Mucosa of rectum (tissue), 2 donors: ENCODE measurements at regions not wholly inside any gene's neighbourhood (a gene's known extent, or its start where the extent isn't known, plus 50 kb on each side); places are given as distances from the start of the nearest gene placed in this dataset.
"Not testable (repeated sequence)": the region's sequence is repeated elsewhere in the genome, so short reads cannot be mapped to it uniquely, and the experiment has no call there.

Experiments
- H3K27ac ChIP-seq, 2 donors: one replicate each; pipeline ENCODE4 v1.7.0; 2013; ENCODE audit warnings: inconsistent platforms in 2 of 2, low read depth in 2 of 2, low read length in 2 of 2
- H3K27me3 ChIP-seq, 2 donors: one replicate each; pipeline ENCODE4 v1.7.0; 2013; ENCODE audit warnings: low read length in 2 of 2; ENCODE audit not compliant: control insufficient read depth in 2 of 2, insufficient read depth in 2 of 2
- H3K36me3 ChIP-seq, 2 donors: one replicate each; pipeline ENCODE4 v1.7.0; 2013; ENCODE audit warnings: low read length in 2 of 2; ENCODE audit not compliant: control insufficient read depth in 2 of 2, insufficient read depth in 2 of 2
- H3K4me1 ChIP-seq, 2 donors: one replicate each; pipeline ENCODE4 v1.7.0; 2013; ENCODE audit warnings: low read length in 2 of 2, mild to moderate bottlenecking in 1 of 2; ENCODE audit not compliant: control insufficient read depth in 2 of 2, insufficient read depth in 2 of 2
- H3K4me3 ChIP-seq, 2 donors: one replicate each; pipeline ENCODE4 v1.7.0; 2013; ENCODE audit warnings: low read length in 2 of 2
- H3K9ac ChIP-seq, 2 donors: one replicate each; pipeline ENCODE4 v1.7.0; 2013; ENCODE audit warnings: low read length in 2 of 2, low read depth in 1 of 2, mild to moderate bottlenecking in 1 of 2
- H3K9me3 ChIP-seq, 2 donors: one replicate each; pipeline ENCODE4 v1.7.0; 2013; ENCODE audit warnings: low read length in 2 of 2; ENCODE audit not compliant: control insufficient read depth in 2 of 2
- donor health status: healthy.
- donor health status: Normal muscosa, but diverticular disease.

GRCh38 chr15:100728371-100729201 is 126.2 kb downstream of the ASB7 start:
- H3K27me3 ChIP-seq, result no peaks in the 10 kb centered on the region

GRCh38 chr15:100729461-100729860 is 127.1 kb downstream of the ASB7 start:
- no peaks in the 10 kb centered on the region for H3K36me3 ChIP-seq

More at GRCh38 chr15:100728371-100729201, 126.2 kb downstream of the ASB7 start:
- H3K4me3 ChIP-seq, result no peak overlapping the region
- no peaks in the 10 kb centered on the region for H3K36me3 ChIP-seq
- no peak overlapping the region for H3K27ac ChIP-seq
- H3K4me1 ChIP-seq, result no peaks in the 10 kb centered on the region
- no peaks in the 10 kb centered on the region for H3K9me3 ChIP-seq
- H3K9ac ChIP-seq, result no peak overlapping the region

GRCh38 chr15:100730129-100730528 is 127.7 kb downstream of the ASB7 start:
- no peak overlapping the region for H3K27ac ChIP-seq
- H3K9me3 ChIP-seq, result no peaks in the 10 kb centered on the region
- no peaks in the 10 kb centered on the region for H3K27me3 ChIP-seq
- no peaks in the 10 kb centered on the region for H3K4me1 ChIP-seq
- H3K4me3 ChIP-seq, result no peak overlapping the region
- no peaks in the 10 kb centered on the region for H3K36me3 ChIP-seq
- no peak overlapping the region for H3K9ac ChIP-seq

More at GRCh38 chr15:100729461-100729860, 127.1 kb downstream of the ASB7 start:
- no peaks in the 10 kb centered on the region for H3K27me3 ChIP-seq
- no peak overlapping the region for H3K9ac ChIP-seq
- no peak overlapping the region for H3K27ac ChIP-seq
- no peaks in the 10 kb centered on the region for H3K9me3 ChIP-seq
- H3K4me3 ChIP-seq, result no peak overlapping the region
- no peaks in the 10 kb centered on the region for H3K4me1 ChIP-seq

GRCh38 chr15:100730655-100731266 is 128.4 kb downstream of the ASB7 start:
- no peaks in the 10 kb centered on the region for H3K27me3 ChIP-seq
- no peak overlapping the region for H3K4me3 ChIP-seq
- no peaks in the 10 kb centered on the region for H3K4me1 ChIP-seq
- H3K27ac ChIP-seq, result no peak overlapping the region
- H3K36me3 ChIP-seq, result no peaks in the 10 kb centered on the region
- no peak overlapping the region for H3K9ac ChIP-seq
- no peaks in the 10 kb centered on the region for H3K9me3 ChIP-seq

- no peaks in the 10 kb centered on the region for H3K4me1 ChIP-seq
- no peaks in the 10 kb centered on the region for H3K9me3 ChIP-seq
- H3K27me3 ChIP-seq, result no peaks in the 10 kb centered on the region
- H3K4me3 ChIP-seq, result no peak overlapping the region
- H3K27ac ChIP-seq, result no peak overlapping the region
- no peaks in the 10 kb centered on the region for H3K36me3 ChIP-seq
- H3K9ac ChIP-seq, result no peak overlapping the region
These were observed 129.1 kb downstream of the ASB7 start for GRCh38 chr15:100731267-100732152.

GRCh38 chr15:100732211-100733055 is 130.0 kb downstream of the ASB7 start:
- Histone ChIP-seq H3K4me3 (no peak overlapping the region), H3K4me1 (no peaks in the 10 kb centered on the region), H3K27me3 (no peaks in the 10 kb centered on the region), H3K36me3 (no peaks in the 10 kb centered on the region), H3K9ac (no peak overlapping the region), H3K9me3 (no peaks in the 10 kb centered on the region), H3K27ac (no peak overlapping the region)

- no peaks in the 10 kb centered on the region for H3K9me3 ChIP-seq
These were observed 130.9 kb downstream of the ASB7 start for GRCh38 chr15:100733101-100733842.

GRCh38 chr15:100733843-100734185 is 131.4 kb downstream of the ASB7 start:
- not testable (repeated sequence) for H3K36me3 ChIP-seq, H3K27ac ChIP-seq, H3K9ac ChIP-seq, H3K4me3 ChIP-seq, H3K27me3 ChIP-seq, H3K9me3 ChIP-seq, H3K4me1 ChIP-seq

More at GRCh38 chr15:100733101-100733842, 130.9 kb downstream of the ASB7 start:
- no peak overlapping the region for H3K9ac ChIP-seq
- H3K4me3 ChIP-seq, result no peak overlapping the region
- no peak overlapping the region for H3K27ac ChIP-seq
- H3K36me3 ChIP-seq, result no peaks in the 10 kb centered on the region
- H3K27me3 ChIP-seq, result no peaks in the 10 kb centered on the region
- no peaks in the 10 kb centered on the region for H3K4me1 ChIP-seq

- H3K4me3 ChIP-seq, result no peak overlapping the region
- no peaks in the 10 kb centered on the region for H3K36me3 ChIP-seq
- no peak overlapping the region for H3K9ac ChIP-seq
- H3K27me3 ChIP-seq, result no peaks in the 10 kb centered on the region
- no peaks in the 10 kb centered on the region for H3K9me3 ChIP-seq
- no peak overlapping the region for H3K27ac ChIP-seq
- H3K4me1 ChIP-seq, result no peaks in the 10 kb centered on the region
These were observed 132.2 kb downstream of the ASB7 start for GRCh38 chr15:100734586-100734985.
